SK-N-SH treated with all-trans-retinoic acid at 6 μM for 48 hours (cell line): ENCODE measurements at regions not wholly inside any gene's neighbourhood (a gene's known extent, or its start where the extent isn't known, plus 50 kb on each side); places are given as distances from the start of the nearest gene placed in this dataset.

ENCODE experiments used
- ARNTL ChIP-seq: fragments of 450-650 bp; formaldehyde crosslinking; IDR thresholded peaks from 2 replicates; pipeline ENCODE4 v1.5.0; 2020; ENCODE audit warnings: low read depth, mild to moderate bottlenecking, moderate library complexity, borderline replicate concordance
- BACH2 ChIP-seq: fragments of 250-450 bp; sonication (Bioruptor Pico); IDR thresholded peaks from 2 replicates; pipeline ENCODE4 v1.9.0; 2021; ENCODE audit warnings: mild to moderate bottlenecking, borderline replicate concordance
- CSDC2 ChIP-seq: fragments of 250-450 bp; sonication (Bioruptor Pico); IDR thresholded peaks from 2 replicates; pipeline ENCODE4 v1.5.0; 2020; ENCODE audit warnings: mild to moderate bottlenecking, moderate library complexity
- GLIS3 ChIP-seq: fragments of 250-450 bp; sonication (Bioruptor Pico); IDR thresholded peaks from 2 replicates; pipeline ENCODE4 v1.5.0; 2020; ENCODE audit warnings: mild to moderate bottlenecking, moderate library complexity
- OSR1 ChIP-seq: fragments of 250-450 bp; sonication (Bioruptor Pico); IDR thresholded peaks from 2 replicates; pipeline ENCODE4 v1.8.0; 2022; ENCODE audit warnings: moderate library complexity, mild to moderate bottlenecking, inconsistent platforms
- ZFP3 ChIP-seq: fragments of 250-450 bp; sonication (Bioruptor Pico); IDR thresholded peaks from 2 replicates; pipeline ENCODE4 v1.5.0; 2020; ENCODE audit warnings: mild to moderate bottlenecking, moderate library complexity
- ZNF70 ChIP-seq: fragments of 450-650 bp; formaldehyde crosslinking; IDR thresholded peaks from 2 replicates; pipeline ENCODE4 v1.5.0; 2020; ENCODE audit warnings: mild to moderate bottlenecking, moderate library complexity
- TF ChIP-seq, protein P1 (sequence below): fragments of 250-450 bp; sonication (Bioruptor Pico); IDR thresholded peaks from 2 replicates; pipeline ENCODE4 v1.8.0; 2020; ENCODE audit warnings: mild to moderate bottlenecking, moderate library complexity, borderline replicate concordance

DNA sequence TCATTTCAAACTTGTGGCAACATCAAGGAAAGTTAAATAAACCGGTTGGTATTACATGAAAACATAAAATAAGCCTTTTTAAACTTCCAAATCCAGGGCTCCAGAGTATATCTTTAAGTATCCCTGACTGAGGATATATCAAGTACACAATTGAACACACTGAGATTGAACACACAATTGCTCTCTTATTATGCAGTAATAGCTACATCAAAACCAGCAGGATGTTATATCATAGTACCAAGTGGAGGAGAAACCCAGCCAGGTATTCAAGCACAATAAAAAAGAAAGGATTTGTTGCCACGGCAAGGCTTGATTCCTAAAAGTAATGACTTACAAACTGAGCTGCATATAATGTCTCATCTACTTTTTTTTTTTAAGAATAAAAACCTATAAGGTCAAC is 605.8 kb downstream of the SPOCK3 start:
- TF ChIP-seq ZNF70 (CRISPR knock-in tag) (no peak), CSDC2 (CRISPR knock-in tag) (no peak), BACH2 (CRISPR knock-in tag) (no peak), OSR1 (CRISPR knock-in tag) (no peak), ZFP3 (CRISPR knock-in tag) (no peak), GLIS3 (CRISPR knock-in tag) (no peak), ARNTL (no peak)
- TF ChIP-seq, protein P1, sequence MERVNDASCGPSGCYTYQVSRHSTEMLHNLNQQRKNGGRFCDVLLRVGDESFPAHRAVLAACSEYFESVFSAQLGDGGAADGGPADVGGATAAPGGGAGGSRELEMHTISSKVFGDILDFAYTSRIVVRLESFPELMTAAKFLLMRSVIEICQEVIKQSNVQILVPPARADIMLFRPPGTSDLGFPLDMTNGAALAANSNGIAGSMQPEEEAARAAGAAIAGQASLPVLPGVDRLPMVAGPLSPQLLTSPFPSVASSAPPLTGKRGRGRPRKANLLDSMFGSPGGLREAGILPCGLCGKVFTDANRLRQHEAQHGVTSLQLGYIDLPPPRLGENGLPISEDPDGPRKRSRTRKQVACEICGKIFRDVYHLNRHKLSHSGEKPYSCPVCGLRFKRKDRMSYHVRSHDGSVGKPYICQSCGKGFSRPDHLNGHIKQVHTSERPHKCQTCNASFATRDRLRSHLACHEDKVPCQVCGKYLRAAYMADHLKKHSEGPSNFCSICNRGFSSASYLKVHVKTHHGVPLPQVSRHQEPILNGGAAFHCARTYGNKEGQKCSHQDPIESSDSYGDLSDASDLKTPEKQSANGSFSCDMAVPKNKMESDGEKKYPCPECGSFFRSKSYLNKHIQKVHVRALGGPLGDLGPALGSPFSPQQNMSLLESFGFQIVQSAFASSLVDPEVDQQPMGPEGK: no peak
